ENCODE measurements at regions not wholly inside any gene's neighbourhood (a gene's known extent, or its start where the extent isn't known, plus 50 kb on each side); places are given as distances from the start of the nearest gene placed in this dataset.

GRCh38 chr6:68054756-68055155 is 580.3 kb upstream of the ADGRB3 start:
- H3K27me3 ChIP-seq, result no peaks in the 10 kb centered on the region
- H3K4me3 ChIP-seq, result no peak overlapping the region
- H3K79me2 ChIP-seq, result no peaks in the 10 kb centered on the region
- no peak for DNase-seq (ENCODE audit: low spot score)
- H3K27ac ChIP-seq, result no peak overlapping the region
- 70% methylated on average over 1 of the region's 1 CpG for WGBS (ENCODE audit: low lambda C conversion rate, missing lambda C conversion rate)
- H3K36me3 ChIP-seq (replicated peaks; ENCODE audit: insufficient read depth, low read depth), result no peaks in the 10 kb centered on the region
- no peak overlapping the region for H3K4me2 ChIP-seq
- H2AFZ ChIP-seq, result no peak overlapping the region
- H4K20me1 ChIP-seq (ENCODE audit: insufficient read depth, poor library complexity, severe bottlenecking), result no peaks in the 10 kb centered on the region
- TF ChIP-seq EZH2 (IDR thresholded peaks at IDR 0.05; ENCODE audit: borderline replicate concordance) (no peak), EZH2phosphoT487 (IDR thresholded peaks at IDR 0.05; ENCODE audit: low read depth, severe bottlenecking, unreplicated experiment) (no peak), CTCF (IDR thresholded peaks at IDR 0.05; ENCODE audit: poor library complexity) (no peak)
- no peaks in the 10 kb centered on the region for H3K9me2 ChIP-seq (replicated peaks; ENCODE audit: insufficient read depth)
- no peaks in the 10 kb centered on the region for H3K4me1 ChIP-seq (ENCODE audit: insufficient read depth)
- no peaks in the 10 kb centered on the region for H3K9me3 ChIP-seq (ENCODE audit: low read depth)

- DNase-seq (ENCODE audit: low spot score), result no peak
- Histone ChIP-seq H3K36me3 (replicated peaks; ENCODE audit: insufficient read depth, low read depth) (no peaks in the 10 kb centered on the region), H4K20me1 (ENCODE audit: insufficient read depth, poor library complexity, severe bottlenecking) (no peaks in the 10 kb centered on the region), H3K27me3 (no peaks in the 10 kb centered on the region), H3K9me2 (replicated peaks; ENCODE audit: insufficient read depth) (no peaks in the 10 kb centered on the region), H3K4me2 (no peak overlapping the region), H3K4me1 (ENCODE audit: insufficient read depth) (no peaks in the 10 kb centered on the region), H3K27ac (no peak overlapping the region), H3K79me2 (no peaks in the 10 kb centered on the region), H3K9me3 (ENCODE audit: low read depth) (no peaks in the 10 kb centered on the region), H3K4me3 (no peak overlapping the region), H2AFZ (no peak overlapping the region)
- 66% methylated on average over 4 of the region's 4 CpGs for WGBS (ENCODE audit: low lambda C conversion rate, missing lambda C conversion rate)
- TF ChIP-seq CTCF (IDR thresholded peaks at IDR 0.05; ENCODE audit: poor library complexity) (no peak), EZH2phosphoT487 (IDR thresholded peaks at IDR 0.05; ENCODE audit: low read depth, severe bottlenecking, unreplicated experiment) (no peak), EZH2 (IDR thresholded peaks at IDR 0.05; ENCODE audit: borderline replicate concordance) (no peak)
Observed at GRCh38 chr6:68053805-68054373, 581.2 kb upstream of the ADGRB3 start.

- Histone ChIP-seq H3K79me2 (no peaks in the 10 kb centered on the region), H3K9me3 (ENCODE audit: low read depth) (no peaks in the 10 kb centered on the region), H3K27me3 (no peaks in the 10 kb centered on the region), H3K9me2 (replicated peaks; ENCODE audit: insufficient read depth) (no peaks in the 10 kb centered on the region), H3K27ac (no peak overlapping the region), H3K4me1 (ENCODE audit: insufficient read depth) (no peaks in the 10 kb centered on the region), H4K20me1 (ENCODE audit: insufficient read depth, poor library complexity, severe bottlenecking) (no peaks in the 10 kb centered on the region), H3K4me2 (no peak overlapping the region), H3K4me3 (no peak overlapping the region), H2AFZ (no peak overlapping the region), H3K36me3 (replicated peaks; ENCODE audit: insufficient read depth, low read depth) (no peaks in the 10 kb centered on the region)
- TF ChIP-seq CTCF (IDR thresholded peaks at IDR 0.05; ENCODE audit: poor library complexity) (no peak), EZH2phosphoT487 (IDR thresholded peaks at IDR 0.05; ENCODE audit: low read depth, severe bottlenecking, unreplicated experiment) (no peak), EZH2 (IDR thresholded peaks at IDR 0.05; ENCODE audit: borderline replicate concordance) (no peak)
- no peak for DNase-seq (ENCODE audit: low spot score)
Observed at GRCh38 chr6:68052234-68052633, 582.8 kb upstream of the ADGRB3 start.

- H3K27me3 ChIP-seq, result no peaks in the 10 kb centered on the region
- DNase-seq (ENCODE audit: low spot score), result no peak
- no peaks in the 10 kb centered on the region for H4K20me1 ChIP-seq (ENCODE audit: insufficient read depth, poor library complexity, severe bottlenecking)
- H3K9me3 ChIP-seq (ENCODE audit: low read depth), result no peaks in the 10 kb centered on the region
- 89% methylated on average over 5 of the region's 5 CpGs for WGBS (ENCODE audit: low lambda C conversion rate, missing lambda C conversion rate)
- no peaks in the 10 kb centered on the region for H3K9me2 ChIP-seq (replicated peaks; ENCODE audit: insufficient read depth)
- H3K4me1 ChIP-seq (ENCODE audit: insufficient read depth), result no peaks in the 10 kb centered on the region
- H3K27ac ChIP-seq, result no peak overlapping the region
- H2AFZ ChIP-seq, result no peak overlapping the region
- no peak overlapping the region for H3K4me2 ChIP-seq
- no peaks in the 10 kb centered on the region for H3K79me2 ChIP-seq
- TF ChIP-seq CTCF (IDR thresholded peaks at IDR 0.05; ENCODE audit: poor library complexity) (no peak), EZH2 (IDR thresholded peaks at IDR 0.05; ENCODE audit: borderline replicate concordance) (no peak), EZH2phosphoT487 (IDR thresholded peaks at IDR 0.05; ENCODE audit: low read depth, severe bottlenecking, unreplicated experiment) (no peak)
- no peaks in the 10 kb centered on the region for H3K36me3 ChIP-seq (replicated peaks; ENCODE audit: insufficient read depth, low read depth)
- no peak overlapping the region for H3K4me3 ChIP-seq
Observed at GRCh38 chr6:68049562-68049961, 585.5 kb upstream of the ADGRB3 start.

All from hepatocyte (in vitro differentiated cells).